ENCODE measurements at regions not wholly inside any gene's neighbourhood (a gene's known extent, or its start where the extent isn't known, plus 50 kb on each side); places are given as distances from the start of the nearest gene placed in this dataset.

DNA sequence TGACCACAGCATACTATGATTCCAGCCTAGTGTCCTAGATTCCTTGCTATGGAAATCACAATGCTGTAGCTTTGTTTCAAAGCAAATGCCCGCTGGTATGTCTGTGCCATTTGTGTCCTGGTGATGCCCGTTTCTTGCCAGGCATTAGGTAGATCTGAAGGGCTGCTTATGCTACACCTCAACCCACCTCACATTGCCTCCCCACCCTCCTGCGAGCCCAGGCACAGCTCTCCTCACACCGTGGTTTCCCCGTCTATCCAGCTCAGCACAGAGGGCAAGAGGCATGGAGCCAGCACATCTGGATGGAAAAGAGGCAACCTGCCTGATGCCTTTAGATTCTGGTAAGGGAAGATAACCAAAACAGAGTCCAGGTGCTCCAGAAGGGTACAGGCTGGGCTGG, 307.4 kb upstream of the B3GAT1 start:
- no peaks in the 10 kb centered on the region for H3K27me3 ChIP-seq
- intact Hi-C loops (cut with DNase I): no loop called here
- no peaks in the 10 kb centered on the region for H3K9me3 ChIP-seq
- H3K27ac ChIP-seq: no peak overlapping the region
- H3K4me1 ChIP-seq: peaks cover 0 to 2% (median 0%) of the 10 kb centered on the region in 4 donors
- 89 to 93% methylated on average over 5 of the region's 5 CpGs for WGBS, 2 donors
- H3K4me3 ChIP-seq: no peak overlapping the region
- no peak for DNase-seq
- no peak for TF ChIP-seq POLR2AphosphoS5 (IDR thresholded peaks at IDR 0.05)
- no peak for TF ChIP-seq POLR2A (IDR thresholded peaks at IDR 0.05)
- TF ChIP-seq CTCF (IDR thresholded peaks at IDR 0.05): no peak
- no peak for TF ChIP-seq EP300 (IDR thresholded peaks at IDR 0.05)
- no peaks in the 10 kb centered on the region for H3K36me3 ChIP-seq

DNA sequence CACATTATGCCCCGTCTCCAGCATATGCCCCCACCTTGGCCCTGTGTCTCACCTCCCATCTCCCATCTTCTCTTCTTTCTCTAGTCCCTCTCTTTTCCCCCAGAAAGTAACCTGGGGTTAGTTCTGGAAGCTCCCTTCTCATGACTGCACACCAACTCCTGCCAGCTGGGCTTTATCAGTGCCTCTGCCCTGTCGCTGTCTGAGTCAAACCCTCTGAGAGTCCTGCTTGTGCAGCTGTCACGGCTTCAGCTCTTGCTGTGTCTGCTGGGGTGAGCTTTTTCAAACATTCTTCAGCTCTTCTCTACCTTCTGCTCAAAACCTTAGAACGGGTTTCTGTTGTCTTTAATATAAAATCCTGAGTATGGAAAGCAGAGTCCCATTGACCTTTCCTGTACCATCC, 304.5 kb upstream of the B3GAT1 start:
- H3K4me3 ChIP-seq: no peak overlapping the region
- TF ChIP-seq CTCF (IDR thresholded peaks at IDR 0.05): no peak
- TF ChIP-seq EP300 (IDR thresholded peaks at IDR 0.05): no peak
- TF ChIP-seq POLR2A (IDR thresholded peaks at IDR 0.05): no peak
- TF ChIP-seq POLR2AphosphoS5 (IDR thresholded peaks at IDR 0.05): no peak
- H3K27ac ChIP-seq: no peak overlapping the region
- no peak for DNase-seq
- H3K4me1 ChIP-seq: peaks cover 0 to 14% (median 10%) of the 10 kb centered on the region in 4 donors
- H3K36me3 ChIP-seq: no peaks in the 10 kb centered on the region
- H3K27me3 ChIP-seq: no peaks in the 10 kb centered on the region
- intact Hi-C loops (cut with DNase I): no loop called here
- H3K9me3 ChIP-seq: no peaks in the 10 kb centered on the region
- 65 to 67% methylated on average over 4 of the region's 4 CpGs for whole genome bisulfite sequencing, 2 donors

GRCh38 chr11:134714021-134714656, 302.1 kb upstream of the B3GAT1 start:
- no peak for DNase-seq
- WGBS, 2 donors: 25 to 26% methylated on average over 10 of the region's 10 CpGs

GRCh38 chr11:134712228-134713145, 300.4 kb upstream of the B3GAT1 start:
- H3K4me1 ChIP-seq: peaks cover 0 to 14% (median 10%) of the 10 kb centered on the region in 4 donors
- 85 to 86% methylated on average over 47 of the region's 47 CpGs for WGBS, 2 donors
- TF ChIP-seq CTCF (IDR thresholded peaks at IDR 0.05): no peak
- no peak for TF ChIP-seq POLR2A (IDR thresholded peaks at IDR 0.05)
- TF ChIP-seq POLR2AphosphoS5 (IDR thresholded peaks at IDR 0.05): no peak
- H3K4me3 ChIP-seq: no peak overlapping the region
- H3K9me3 ChIP-seq: no peaks in the 10 kb centered on the region
- H3K27me3 ChIP-seq: no peaks in the 10 kb centered on the region
- no peak for DNase-seq
- no peak overlapping the region for H3K27ac ChIP-seq
- intact Hi-C loops (cut with DNase I): no loop called here
- no peaks in the 10 kb centered on the region for H3K36me3 ChIP-seq

More at GRCh38 chr11:134714021-134714656, 302.1 kb upstream of the B3GAT1 start:
- Histone ChIP-seq H3K4me3 (no peak overlapping the region), H3K4me1 (peaks cover 0 to 14% (median 10%) of the 10 kb centered on the region in 4 donors), H3K27ac (no peak overlapping the region), H3K36me3 (no peaks in the 10 kb centered on the region), H3K9me3 (no peaks in the 10 kb centered on the region), H3K27me3 (no peaks in the 10 kb centered on the region)
- TF ChIP-seq POLR2AphosphoS5 (IDR thresholded peaks at IDR 0.05): no peak
- TF ChIP-seq CTCF (IDR thresholded peaks at IDR 0.05): no peak
- no peak for TF ChIP-seq EP300 (IDR thresholded peaks at IDR 0.05)
- no peak for TF ChIP-seq POLR2A (IDR thresholded peaks at IDR 0.05)
- intact Hi-C loops (cut with DNase I): no loop called here

Measured in sigmoid colon (tissue), 6 donors.